HG03108 (cell line): ENCODE measurements at regions not wholly inside any gene's neighbourhood (a gene's known extent, or its start where the extent isn't known, plus 50 kb on each side); places are given as distances from the start of the nearest gene placed in this dataset.

ENCODE experiments used
- ATAC-seq: cut with Tn5 transposase; IDR thresholded peaks from one replicate; pipeline ENCODE4 v1.9.1; 2021; ENCODE audit warnings: moderate library complexity; ENCODE audit not compliant: unreplicated experiment

DNA sequence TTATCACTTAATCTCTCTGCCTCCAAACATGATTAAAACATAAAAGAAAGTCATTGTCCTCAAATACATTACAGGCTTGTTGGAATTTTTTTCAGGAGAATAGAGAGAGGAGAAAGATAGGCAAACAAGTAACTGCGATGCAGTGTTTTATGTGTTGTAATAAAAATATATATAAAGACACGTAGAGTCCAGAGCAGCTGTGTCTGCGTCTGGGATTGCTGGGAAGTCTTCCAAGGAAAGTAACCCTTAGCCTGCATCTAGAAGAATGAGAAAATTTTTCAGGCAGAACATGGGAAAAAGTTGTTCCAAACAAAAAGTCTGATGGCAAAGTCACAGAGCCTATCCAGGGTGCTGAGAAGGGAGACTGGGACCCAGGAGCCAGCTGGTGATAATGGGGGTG is 91.8 kb upstream of the ST6GAL2 start:
- ATAC-seq: no peak

DNA sequence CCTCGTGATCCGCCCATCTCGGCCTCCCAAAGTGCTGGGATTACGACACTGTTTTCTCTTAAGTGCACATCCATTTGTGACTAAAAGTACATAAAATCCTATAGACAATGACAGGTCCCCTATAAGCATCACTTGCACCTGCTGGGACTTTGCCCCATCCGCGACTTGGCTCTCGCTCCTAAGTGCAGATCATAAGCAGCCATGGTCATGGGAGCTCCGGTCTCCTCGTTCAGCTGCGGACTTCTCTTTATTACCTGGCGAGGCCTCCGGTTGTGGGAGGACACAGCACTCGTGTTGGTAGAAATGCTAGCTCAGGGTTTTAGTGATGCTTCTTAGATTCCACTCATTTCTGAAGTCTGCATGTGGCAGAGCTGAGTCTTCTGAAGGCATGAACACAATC is 92.7 kb upstream of the ST6GAL2 start:
- ATAC-seq: no peak

DNA sequence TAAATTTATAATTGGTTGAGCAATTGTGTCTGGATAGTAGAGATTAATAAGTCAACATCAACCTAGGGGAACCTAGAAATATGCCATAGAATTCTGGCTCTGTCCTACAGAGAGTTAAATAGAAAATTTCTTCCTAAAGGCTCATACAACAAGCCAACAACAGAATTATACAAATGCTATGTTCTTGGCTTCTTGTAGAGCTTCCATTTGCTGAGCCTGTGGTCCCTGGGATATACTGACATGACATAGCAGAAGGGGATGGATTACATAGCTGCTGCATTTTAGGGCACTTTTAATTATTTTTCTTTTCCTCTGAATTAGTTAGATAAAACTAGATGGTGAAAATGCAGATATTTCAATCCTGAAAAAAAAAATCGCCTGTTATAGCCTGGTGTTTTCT is 95.5 kb upstream of the ST6GAL2 start:
- ATAC-seq: no peak

DNA sequence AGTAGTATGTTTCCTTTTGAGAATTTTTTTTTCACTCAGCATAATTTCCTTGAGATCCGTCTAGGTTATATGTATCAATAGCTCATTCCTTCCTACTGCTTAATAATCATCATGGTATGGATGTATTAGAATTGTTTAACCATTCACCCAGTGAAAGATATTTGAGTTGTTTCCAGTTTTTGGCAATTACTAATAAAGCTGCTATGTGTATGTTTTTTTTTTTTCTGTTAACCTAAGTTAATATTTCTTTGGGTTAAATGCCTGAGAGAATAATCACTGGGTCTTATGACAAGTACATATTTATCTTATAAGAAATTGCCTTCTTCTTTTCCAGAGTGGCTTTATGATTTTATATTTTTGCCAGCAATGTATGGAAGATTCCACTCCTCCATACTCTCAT is 96.4 kb upstream of the ST6GAL2 start:
- no peak for ATAC-seq

DNA sequence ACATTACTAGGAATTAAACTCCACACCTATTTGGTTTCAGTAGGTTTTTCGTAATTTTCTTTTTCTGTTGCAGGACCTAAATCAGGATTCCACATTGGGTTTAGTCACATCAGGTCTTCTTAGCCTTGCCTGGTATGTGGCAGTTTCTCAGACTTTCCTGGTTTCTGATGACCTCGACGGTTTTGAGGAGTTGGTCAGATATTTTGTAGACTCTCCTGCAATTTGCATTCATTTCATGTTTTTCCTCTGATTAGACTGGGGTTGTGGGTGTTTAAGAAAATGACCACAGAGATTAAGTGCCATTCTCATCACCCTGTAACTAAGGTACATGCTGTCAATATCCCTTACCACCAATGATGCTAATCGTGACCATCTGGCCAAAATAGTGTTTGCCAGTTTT is 97.3 kb upstream of the ST6GAL2 start:
- no peak for ATAC-seq

DNA sequence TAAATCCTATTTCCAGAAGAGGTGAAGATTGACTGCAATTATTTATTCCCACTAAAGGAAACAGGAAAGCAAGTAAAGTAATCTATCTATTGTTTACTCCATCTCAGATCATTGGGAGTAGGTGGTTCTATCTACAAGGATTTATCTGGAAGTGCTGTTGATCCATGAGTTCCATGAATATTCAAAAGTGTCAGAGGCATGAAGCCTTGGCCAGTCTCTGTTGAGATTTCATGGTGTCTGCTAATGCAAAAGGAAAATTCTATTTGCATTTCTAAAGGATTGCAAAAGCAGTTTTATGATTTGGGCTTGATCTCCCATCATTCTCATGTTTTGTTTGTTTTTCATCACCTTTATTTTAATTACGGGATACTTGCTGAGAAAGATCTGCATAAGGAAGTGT is 102.4 kb upstream of the ST6GAL2 start:
- no peak for ATAC-seq

DNA sequence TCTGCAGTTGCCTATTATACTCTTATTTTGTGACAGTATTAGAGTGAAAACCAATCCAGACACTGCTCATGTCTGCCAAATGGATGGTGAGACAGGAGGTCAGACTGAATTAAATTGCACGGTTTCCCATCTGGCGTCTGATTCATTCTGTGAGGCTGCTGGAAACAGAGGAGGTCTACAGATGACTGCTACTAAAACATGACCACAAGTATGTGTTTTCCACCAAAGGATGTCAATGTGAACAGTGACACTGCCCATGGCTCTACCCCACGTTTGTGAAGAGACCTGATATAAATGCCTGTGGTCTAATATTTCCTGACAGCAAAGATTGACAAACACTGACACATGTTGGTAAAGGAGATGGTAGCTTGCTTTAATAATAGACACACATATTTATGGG is 104.3 kb upstream of the ST6GAL2 start:
- ATAC-seq: no peak

DNA sequence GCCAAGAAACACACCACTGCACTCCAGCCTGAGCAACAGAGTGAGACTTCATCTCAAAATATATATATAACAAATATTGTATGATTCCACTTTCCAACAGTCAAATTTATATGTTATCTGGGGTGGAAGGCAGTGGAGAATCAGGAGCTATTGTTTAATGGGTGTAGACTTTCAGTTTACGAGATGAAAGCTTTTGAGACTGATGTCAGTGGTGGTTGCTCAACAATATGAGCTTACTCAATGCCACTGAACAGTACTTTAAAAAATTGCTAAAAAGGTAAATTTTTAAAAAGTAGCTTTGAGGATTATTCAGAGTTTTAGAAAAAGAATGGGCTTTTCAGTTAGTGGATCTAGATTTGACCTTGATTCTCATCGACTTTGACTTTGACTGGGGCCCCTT is 105.9 kb upstream of the ST6GAL2 start:
- no peak for ATAC-seq

DNA sequence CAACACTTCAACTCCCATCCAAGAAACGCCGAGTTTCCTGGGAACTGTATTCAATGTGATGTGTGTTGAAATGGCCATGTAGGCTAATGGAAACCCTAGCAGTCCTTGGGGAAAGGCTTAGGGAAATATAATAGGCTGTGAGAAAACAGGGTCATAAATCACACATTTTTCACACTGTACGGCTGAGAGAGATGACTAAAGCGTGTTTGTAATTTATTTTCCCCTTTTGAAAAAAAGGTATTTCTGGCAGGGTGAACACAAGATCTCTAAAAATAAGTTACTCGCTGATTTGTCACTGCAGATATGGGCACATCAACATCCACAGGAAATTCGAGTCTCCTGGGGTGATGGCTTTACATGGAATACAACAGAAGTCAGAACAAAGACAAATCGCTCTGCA is 109.6 kb upstream of the ST6GAL2 start:
- no peak for ATAC-seq

DNA sequence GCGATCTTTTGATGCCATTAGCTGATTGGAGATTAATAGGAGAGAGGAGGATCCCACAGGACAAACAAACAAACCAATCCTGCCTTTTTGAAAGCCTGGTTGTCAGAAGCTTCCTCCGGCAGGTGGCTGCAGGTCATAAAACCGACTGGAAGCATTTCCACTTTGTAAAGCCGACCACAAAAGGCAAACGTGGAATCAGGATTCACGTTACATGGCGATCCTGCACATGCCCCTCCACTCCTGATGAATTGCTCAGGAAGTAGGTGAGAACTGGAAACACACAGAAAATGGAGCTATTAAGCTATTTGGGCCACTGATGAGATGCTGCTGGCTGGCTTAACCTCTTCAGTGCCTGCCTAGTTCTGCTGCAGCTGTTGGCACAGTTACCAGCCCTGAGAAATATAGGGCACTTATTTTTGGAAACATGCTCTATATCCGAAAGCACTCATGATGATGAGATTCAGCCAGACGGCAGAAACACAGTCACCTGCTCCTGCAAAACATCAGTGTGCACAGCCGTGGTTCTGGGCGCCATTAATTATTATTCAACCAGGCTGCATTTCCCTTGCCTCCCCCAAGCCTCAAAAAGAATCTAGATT is 110.3 kb upstream of the ST6GAL2 start:
- ATAC-seq: no peak

DNA sequence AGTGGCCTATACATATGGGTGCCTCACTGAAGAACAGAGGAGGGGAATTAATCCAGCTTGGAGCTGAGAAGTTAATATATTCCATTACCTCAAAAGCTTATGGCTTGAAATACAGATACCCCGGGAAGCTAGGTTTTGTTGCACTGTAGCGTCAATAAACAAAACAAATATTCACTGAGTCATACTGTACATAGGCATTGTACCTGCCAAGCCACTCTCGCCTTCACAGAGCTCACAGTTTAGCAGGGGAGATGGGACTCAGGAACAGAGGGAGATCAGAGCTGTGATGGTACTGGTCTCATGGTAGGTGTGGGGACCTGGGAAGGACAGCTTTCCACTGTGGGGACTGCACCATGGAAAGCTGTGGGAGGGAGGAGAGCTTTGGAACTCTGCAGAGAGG is 111.2 kb upstream of the ST6GAL2 start:
- ATAC-seq: no peak

DNA sequence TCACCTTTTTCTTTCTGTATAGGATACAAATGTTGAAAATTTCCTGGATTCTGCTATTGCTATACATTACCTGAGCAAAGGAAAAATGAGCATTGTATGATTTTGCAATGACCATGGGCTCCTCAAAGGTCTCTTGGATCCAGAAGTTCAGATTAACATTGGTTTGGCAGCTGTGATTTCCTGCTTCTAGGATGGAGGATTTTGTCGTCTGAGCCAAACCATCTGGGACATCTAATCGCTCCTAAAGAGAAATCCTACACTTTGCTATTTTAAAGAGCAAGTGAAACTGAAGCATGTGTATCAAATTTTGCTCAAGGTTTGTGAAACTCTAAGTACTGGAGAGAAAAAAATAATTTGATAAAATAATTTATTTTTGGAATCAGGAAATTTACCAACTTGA is 115.1 kb upstream of the ST6GAL2 start:
- no peak for ATAC-seq

DNA sequence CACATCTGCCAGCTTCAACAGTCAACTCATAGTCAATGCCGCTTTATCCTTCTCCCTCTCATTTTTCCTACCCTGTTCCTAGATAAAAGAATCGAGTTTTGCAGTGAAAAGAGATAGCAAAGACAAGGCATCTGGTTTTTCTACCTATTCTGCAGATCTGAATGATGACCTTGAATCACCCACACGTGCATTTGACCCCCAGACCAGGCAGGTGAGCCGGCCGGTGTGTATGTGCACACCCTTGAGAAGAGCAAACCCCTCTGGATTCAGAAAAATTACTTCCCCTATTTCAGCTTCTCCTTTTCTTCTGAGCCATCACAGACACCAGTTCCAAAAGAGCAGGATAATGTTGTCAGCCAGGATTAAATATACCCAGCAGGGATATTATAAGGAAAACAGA is 115.6 kb upstream of the ST6GAL2 start:
- no peak for ATAC-seq

DNA sequence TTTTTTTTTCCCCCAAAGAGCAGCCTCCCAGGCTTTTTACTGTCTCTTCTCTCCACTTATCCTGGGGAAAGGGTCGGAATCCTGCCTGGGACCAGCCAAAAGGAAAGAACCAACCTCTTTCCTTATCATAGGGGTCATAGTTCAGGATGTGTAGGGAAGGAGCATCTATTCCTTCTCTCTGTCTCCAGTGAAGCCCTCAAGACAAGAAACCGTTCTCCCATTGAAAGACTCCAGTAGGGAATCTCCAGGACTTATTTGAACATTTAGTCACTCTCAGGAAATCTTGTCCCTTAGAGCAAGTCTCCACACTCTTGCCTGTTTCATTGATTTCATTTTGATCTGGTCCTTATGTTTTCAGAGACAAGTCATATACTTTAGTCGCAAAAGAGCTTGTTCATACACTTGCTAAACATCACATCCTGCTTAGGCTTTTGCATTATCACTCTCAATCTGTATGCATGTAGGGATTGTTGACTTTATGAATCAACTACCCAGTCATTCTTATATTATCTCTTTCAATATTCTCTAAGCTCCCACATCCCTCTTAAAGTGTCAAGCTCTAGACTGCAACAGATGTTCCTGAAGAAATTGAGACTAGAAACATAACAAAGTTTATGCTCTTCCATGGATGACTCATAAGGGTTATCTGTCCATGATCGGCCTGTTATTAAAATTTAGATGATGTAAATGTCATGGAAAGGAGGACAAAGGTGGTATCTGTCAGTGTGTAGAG is 116.2 kb upstream of the ST6GAL2 start:
- no peak for ATAC-seq

DNA sequence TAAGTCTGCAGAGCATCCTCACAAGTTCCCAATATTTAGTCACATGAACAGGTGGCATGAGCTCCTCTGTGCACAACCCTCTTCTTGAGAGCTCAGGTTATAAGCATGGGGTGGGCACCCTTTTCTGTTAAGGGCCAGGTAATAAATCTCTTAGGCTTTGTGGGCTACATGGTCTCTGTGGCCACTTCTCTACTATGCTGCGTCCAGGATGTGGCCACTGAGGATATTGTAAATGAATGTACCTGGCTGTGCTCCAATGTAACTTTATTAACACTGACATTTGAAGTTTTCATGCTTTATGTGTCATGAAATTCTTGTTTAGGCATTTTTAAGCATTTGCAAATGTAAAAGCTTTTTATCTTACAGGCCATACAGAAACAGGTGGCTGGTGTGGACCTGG is 116.8 kb upstream of the ST6GAL2 start:
- ATAC-seq: no peak

DNA sequence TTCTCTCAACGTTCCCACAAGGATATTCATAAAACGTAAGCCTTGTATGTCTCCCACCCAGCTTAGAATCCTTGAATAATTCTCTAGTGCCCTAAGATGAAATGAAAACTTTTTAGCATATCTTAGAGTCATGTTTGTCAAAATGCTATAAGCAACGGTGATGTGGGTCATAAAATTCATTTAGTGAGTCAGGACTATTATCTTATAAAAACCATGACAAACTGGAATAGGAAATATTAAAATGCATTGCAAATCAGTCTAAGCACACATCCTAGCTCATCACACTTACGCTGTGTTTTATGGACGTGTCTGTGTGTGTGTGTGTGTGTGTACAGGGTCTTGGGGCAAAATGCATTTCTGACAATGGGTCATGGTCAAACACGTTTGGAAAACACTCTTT is 119.9 kb upstream of the ST6GAL2 start:
- ATAC-seq: no peak

DNA sequence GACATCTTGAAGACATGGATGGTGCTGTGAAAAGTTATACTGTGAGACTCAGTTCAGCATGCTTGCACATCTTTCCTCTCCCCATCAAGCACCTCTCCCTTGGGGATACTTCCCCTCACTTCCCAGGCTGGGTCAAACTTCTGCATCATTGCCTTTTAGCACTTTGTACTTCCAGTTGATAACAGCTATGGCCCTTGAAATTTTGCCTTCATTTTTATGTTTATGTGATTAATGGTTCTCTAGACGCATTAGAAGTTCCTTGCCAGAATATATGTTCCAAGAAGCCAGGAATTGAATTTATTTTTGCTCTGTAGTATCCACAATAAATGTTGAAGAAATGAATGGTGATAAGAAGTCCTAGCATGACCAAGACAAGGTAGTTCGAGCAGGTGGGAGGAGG is 120.9 kb upstream of the ST6GAL2 start:
- ATAC-seq: no peak

DNA sequence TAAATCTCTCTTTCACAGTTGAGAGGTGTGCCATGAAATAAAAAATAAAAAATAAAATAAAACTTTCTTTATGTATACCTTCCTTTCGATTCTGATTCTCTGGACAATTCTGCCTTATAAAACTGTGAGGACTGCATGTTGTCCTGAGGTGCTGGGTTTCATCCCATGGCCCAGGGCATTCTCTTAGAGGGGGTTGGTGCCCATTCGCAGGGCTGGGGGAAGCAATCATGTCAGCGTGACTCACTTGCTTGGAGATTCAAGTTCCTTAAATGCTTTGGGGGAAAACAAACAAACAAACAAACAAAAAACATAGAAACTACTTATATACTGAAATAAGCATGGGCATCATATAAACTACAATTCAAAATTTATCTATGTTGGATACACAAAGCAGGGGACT is 122.0 kb upstream of the ST6GAL2 start:
- no peak for ATAC-seq

DNA sequence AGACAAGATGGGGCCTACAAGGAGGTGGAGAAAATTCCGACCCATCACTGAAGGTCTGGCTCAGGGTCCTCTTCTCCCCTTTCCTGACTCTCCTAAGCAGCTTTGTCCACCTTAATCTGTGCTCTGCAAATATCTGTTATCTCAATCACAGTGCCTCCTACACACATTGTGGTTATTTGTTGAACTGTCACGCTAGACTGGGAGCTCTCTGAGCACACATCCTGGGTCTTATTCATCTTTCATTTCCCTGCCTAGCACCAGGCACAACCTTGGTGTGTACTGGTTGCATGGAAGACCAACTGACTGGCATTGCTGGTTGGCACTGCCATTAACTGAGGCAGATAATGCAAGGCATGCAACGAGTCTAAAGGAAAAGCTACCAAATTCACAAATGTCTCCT is 122.9 kb upstream of the ST6GAL2 start:
- no peak for ATAC-seq

DNA sequence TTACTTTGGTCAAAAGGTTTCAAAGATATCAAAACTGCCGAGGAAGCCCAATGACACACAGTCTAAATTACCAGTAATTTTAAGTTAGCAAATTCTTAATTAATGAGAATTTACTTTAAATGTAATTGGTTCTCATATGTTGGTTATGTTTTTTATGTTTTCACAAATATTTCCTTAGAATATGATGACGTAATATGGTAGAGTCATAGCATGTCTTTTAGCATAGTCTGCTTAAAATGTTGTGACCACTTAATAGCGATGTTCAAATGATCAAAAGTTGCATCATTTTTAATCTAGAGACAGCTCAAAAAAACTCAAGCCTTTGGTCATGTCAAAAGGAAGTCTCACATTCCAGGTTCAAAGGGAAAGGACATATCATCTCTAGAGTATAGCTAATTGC is 123.3 kb upstream of the ST6GAL2 start:
- ATAC-seq: no peak

DNA sequence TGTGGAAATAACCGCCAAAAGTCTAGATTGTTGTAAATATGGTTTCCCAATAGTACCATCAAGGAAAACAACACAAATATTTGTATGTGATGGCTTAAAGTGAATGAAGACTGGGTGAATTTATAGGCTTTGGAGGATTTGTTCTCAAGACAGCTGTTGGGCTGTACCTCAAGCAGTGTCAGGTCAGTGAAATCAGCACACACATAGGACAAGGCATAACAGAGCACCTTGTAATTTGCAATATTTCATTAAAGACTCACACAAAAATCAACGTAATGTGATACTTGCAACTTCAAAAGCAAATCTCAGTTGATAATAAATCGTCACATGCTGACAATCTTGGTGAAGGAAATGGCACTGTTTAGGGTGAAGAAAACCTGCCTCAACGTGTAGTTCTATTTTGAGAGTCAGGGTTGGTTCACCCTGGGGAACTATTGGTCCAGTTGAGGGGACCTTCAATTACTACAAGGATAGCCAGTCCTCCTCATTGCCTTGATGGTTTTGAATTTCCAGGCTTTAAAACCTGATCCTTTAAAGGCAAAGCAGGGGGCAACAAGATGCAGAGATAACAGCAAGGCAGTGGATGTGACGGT is 126.8 kb upstream of the ST6GAL2 start:
- ATAC-seq: no peak

DNA sequence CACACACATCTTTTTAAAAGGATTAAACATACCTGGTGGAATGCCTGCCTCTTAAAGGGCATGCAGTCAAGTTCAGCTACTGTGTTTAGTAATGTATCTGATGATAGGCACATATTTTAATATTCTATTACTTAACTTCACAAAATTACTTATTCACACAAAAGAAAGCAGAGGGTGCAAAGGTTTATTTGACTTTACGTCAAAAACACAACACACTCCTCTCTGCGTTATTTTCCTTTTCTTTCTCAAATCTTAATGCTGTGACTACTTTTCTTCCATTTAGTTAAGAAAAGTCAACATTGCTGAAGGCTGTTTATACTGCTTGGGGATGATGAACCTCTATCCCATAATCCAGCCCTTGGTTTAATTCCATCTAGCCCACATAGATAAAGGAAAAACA is 127.9 kb upstream of the ST6GAL2 start:
- no peak for ATAC-seq

DNA sequence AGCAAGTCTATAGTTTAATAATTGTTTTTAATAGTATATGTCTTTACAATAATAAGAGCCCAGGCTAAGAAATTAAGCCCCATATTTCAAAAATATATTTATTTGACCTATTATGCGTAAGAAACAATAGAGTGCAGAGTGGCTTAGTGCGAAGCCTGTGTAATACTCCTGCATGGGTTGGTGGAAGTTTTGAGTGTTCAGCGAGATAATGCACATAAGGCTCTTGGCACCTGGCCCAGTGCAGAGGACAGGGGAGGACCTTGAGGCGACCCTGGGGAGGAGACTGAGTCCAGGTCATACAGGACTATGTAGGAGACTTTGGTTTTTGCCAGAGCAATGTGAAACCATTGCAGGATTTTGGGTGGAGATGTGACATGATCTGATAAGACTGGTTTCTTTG is 132.4 kb upstream of the ST6GAL2 start:
- ATAC-seq: no peak
